RWPE1 (cell line): ENCODE measurements at regions not wholly inside any gene's neighbourhood (a gene's known extent, or its start where the extent isn't known, plus 50 kb on each side); places are given as distances from the start of the nearest gene placed in this dataset.

Experiments used
- CTCF ChIA-PET: fragments of 350-600 bp; sonication (Branson Sonifier 250); formaldehyde crosslinking; extraction: SDS; loops from one replicate; lab custom pipeline; 2021; lab: Yijun Ruan, JAX
- POLR2A ChIA-PET: fragments of 400-600 bp; formaldehyde crosslinking; extraction: SDS; loops from one replicate; lab custom pipeline; 2020; ENCODE audit warnings: antibody characterized with exemption; ENCODE audit not compliant: low non-redundant PET; lab: Yijun Ruan, JAX
- DNase-seq: peaks from one replicate; pipeline ENCODE4 v3.0.0; 2012; ENCODE audit warnings: low spot score
- H3K27ac ChIP-seq: fragments of 450-650 bp; 2 replicates; pipeline ENCODE4 v1.5.1; 2017
- CTCF ChIP-seq: fragments of 450-650 bp; conservative IDR thresholded peaks from 2 replicates; pipeline ENCODE4 v1.5.1; 2017; ENCODE audit warnings: low read depth, mild to moderate bottlenecking

- no peak overlapping the region for H3K27ac ChIP-seq
- CTCF ChIA-PET, result no interaction called here
- POLR2A ChIA-PET, result no interaction called here
- no peak for DNase-seq
- TF ChIP-seq CTCF, result no peak
These were observed 550.1 kb upstream of the DCC start for GRCh38 chr18:51789871-51790270.

DNA sequence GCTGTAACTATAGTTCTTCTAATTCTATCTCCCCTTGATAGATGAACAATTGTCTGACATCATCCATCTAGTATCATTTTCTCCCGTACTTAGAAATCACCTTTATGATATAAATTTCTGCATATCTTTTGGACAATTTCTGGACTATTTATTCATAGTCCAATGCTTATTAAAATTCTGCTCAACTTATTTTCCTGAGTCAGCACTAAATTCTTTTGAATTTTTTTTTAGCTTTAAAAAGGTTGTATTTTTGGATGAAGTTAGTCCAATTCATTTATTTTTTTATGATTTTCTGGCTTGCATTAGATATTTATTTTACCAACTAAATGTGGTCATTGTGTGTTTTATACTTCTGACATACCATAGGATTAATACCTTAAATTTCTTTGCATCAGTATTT is 538.5 kb upstream of the DCC start:
- ChIA-PET CTCF (no interaction called here), POLR2A (no interaction called here)
- DNase-seq, result no peak
- no peak for TF ChIP-seq CTCF
- no peak overlapping the region for H3K27ac ChIP-seq

DNA sequence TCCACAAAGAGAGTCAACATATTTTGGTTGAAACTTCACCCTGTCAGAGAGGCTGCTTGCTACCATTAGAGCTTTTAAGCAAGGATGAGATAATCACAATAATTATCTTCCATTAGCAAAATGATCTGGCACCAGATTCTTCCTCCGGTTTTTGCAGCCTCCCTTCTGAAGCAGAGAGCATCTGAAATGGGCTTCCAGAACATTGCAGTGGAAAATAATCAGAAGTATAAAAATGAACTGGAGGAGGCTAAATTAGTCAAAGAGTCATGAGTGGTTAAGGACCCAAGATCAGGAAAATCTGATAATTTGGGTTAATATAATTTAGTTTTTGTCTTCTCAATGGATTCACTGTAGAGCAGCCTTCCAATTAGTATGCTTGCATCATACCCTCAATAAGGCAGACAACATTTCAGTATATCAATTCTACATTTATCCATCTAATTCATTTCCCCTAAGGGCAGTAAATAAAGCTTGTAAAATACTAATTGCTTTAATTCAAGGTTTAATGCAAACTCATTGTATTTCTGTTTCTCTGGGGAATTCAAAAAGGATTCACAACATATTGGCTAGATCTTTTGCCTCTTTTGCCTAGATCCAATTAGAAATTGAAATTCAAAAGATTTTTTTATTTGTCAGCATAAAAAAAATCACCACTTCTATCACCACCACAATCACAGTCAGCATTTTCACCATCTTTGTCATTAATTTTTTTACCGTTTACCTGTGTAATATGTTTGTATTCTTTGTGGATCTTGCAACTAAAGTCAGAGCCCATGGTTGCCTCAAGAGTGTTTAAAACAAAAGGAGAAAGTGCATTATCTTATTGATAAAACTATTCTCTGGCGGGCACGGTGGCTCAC is 537.2 kb upstream of the DCC start:
- no peak for DNase-seq
- ChIA-PET POLR2A (no interaction called here), CTCF (no interaction called here)
- TF ChIP-seq CTCF, result no peak
- no peak overlapping the region for H3K27ac ChIP-seq

- POLR2A ChIA-PET, result no interaction called here
- H3K27ac ChIP-seq, result no peak overlapping the region
- CTCF ChIA-PET, result no interaction called here
- no peak for DNase-seq
- TF ChIP-seq CTCF, result no peak
These were observed 532.7 kb upstream of the DCC start for GRCh38 chr18:51807336-51807735.

DNA sequence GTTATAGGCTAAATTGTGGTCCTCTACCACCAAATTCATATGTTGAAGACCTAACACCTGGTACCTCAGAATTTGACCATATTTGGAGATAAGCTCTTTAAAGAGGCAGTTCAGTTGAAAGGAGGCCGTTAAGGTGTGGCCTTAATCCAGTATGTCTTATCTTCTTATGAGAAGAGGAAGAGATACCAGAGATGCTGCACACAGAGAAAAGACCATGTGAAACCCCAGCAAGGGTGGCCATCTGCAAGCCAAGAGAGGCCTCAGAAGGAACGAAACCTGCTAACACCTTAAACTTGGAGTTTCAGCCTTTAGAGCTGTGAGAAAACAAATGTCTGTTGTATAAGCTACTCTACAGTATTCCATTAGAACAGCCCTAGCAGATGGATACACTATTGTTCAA is 528.1 kb upstream of the DCC start:
- ChIA-PET CTCF (no interaction called here), POLR2A (no interaction called here)
- TF ChIP-seq CTCF, result no peak
- DNase-seq, result no peak
- H3K27ac ChIP-seq, result no peak overlapping the region

GRCh38 chr18:51813740-51814139 is 526.3 kb upstream of the DCC start:
- DNase-seq, result no peak
- CTCF ChIA-PET, result no interaction called here
- no peak overlapping the region for H3K27ac ChIP-seq
- POLR2A ChIA-PET, result no interaction called here
- TF ChIP-seq CTCF, result no peak
